ENCODE measurements at regions not wholly inside any gene's neighbourhood (a gene's known extent, or its start where the extent isn't known, plus 50 kb on each side); places are given as distances from the start of the nearest gene placed in this dataset.

GRCh38 chr2:19207452-19207851, 151.0 kb downstream of the OSR1 start:
- ChIA-PET CTCF (no interaction called here), POLR2A (no interaction called here)
- no peak for DNase-seq
- no peaks in the 10 kb centered on the region for H3K36me3 Mint-ChIP-seq (ENCODE audit: low read depth)
- H3K9me3 Mint-ChIP-seq = no peaks in the 10 kb centered on the region
- no peak overlapping the region for H3K27ac Mint-ChIP-seq
- H3K27me3 Mint-ChIP-seq = no peaks in the 10 kb centered on the region
- H3K4me1 Mint-ChIP-seq = no peaks in the 10 kb centered on the region
- no peak overlapping the region for H3K4me3 Mint-ChIP-seq

- Mint-ChIP-seq H3K27ac (no peak overlapping the region), H3K27me3 (no peaks in the 10 kb centered on the region), H3K36me3 (ENCODE audit: low read depth) (no peaks in the 10 kb centered on the region), H3K4me1 (no peaks in the 10 kb centered on the region), H3K4me3 (no peak overlapping the region), H3K9me3 (no peaks in the 10 kb centered on the region)
- DNase-seq = no peak
- CTCF ChIA-PET = no interaction called here
- POLR2A ChIA-PET = no interaction called here
Observed at GRCh38 chr2:19205983-19206533, 152.4 kb downstream of the OSR1 start.

- Mint-ChIP-seq H3K27ac (no peak overlapping the region), H3K4me1 (no peaks in the 10 kb centered on the region), H3K27me3 (no peaks in the 10 kb centered on the region), H3K36me3 (ENCODE audit: low read depth) (no peaks in the 10 kb centered on the region), H3K4me3 (no peak overlapping the region), H3K9me3 (no peaks in the 10 kb centered on the region)
- no peak for DNase-seq
- POLR2A ChIA-PET = no interaction called here
- CTCF ChIA-PET = no interaction called here
Observed at GRCh38 chr2:19203866-19204265, 154.6 kb downstream of the OSR1 start.

DNA sequence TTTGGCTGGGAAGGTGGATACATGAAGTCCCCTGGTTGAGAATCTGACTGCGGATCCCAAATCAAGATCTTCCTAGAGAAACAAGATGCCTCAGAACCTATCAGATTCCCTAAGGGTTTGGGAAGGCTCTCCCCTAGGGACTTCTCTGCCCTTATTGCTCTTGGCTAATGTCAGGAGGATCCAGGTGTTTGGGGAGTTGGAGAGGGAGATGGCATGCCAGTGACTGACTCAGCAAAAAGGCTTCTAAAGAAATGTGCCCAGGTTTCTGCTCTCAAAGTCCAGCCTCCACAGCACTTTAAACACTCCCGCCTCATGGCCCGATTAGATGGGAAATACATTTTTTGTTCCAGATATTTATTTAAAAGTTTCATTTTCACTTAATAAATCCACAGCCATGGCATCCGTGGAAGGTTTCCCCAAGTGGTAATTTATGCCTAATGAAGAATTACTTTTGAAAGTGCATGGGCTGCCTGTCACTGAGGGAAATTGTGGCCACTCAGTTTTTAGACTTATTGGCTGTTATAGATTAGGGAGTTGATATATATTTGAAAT, 156.4 kb downstream of the OSR1 start:
- Mint-ChIP-seq H3K27me3 (no peaks in the 10 kb centered on the region), H3K9me3 (no peaks in the 10 kb centered on the region), H3K4me3 (no peak overlapping the region), H3K36me3 (ENCODE audit: low read depth) (no peaks in the 10 kb centered on the region), H3K4me1 (no peaks in the 10 kb centered on the region), H3K27ac (no peak overlapping the region)
- DNase-seq = no peak
- ChIA-PET CTCF (no interaction called here), POLR2A (no interaction called here)

DNA sequence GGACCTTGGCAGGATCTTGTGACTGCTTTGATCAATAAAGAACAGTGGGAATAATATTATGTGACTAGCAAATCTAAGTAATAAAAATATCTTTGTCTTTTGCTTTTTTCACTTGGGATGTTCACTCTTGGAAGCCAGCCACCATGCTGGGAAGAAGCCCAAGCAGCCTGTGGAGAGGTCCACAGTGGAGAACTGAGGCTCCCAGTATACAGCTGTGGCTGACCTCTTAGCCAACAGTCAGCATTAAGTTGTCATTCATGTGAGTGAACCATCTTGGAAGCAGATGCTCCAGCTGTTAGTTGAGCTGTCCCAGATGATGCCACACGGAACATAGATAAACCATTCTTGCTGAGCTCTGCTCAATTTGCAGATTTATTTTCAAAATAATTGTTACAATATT, 160.0 kb downstream of the OSR1 start:
- DNase-seq = no peak

GRCh38 chr2:19195661-19196060, 162.8 kb downstream of the OSR1 start:
- CTCF ChIA-PET = no interaction called here

More for the DNA sequence above, 160.0 kb downstream of the OSR1 start:
- H3K27me3 Mint-ChIP-seq = no peaks in the 10 kb centered on the region
- ChIA-PET CTCF (no interaction called here), POLR2A (no interaction called here)
- no peak overlapping the region for H3K27ac Mint-ChIP-seq
- no peak overlapping the region for H3K4me3 Mint-ChIP-seq
- no peaks in the 10 kb centered on the region for H3K4me1 Mint-ChIP-seq
- H3K9me3 Mint-ChIP-seq = no peaks in the 10 kb centered on the region
- H3K36me3 Mint-ChIP-seq (ENCODE audit: low read depth) = no peaks in the 10 kb centered on the region

DNA sequence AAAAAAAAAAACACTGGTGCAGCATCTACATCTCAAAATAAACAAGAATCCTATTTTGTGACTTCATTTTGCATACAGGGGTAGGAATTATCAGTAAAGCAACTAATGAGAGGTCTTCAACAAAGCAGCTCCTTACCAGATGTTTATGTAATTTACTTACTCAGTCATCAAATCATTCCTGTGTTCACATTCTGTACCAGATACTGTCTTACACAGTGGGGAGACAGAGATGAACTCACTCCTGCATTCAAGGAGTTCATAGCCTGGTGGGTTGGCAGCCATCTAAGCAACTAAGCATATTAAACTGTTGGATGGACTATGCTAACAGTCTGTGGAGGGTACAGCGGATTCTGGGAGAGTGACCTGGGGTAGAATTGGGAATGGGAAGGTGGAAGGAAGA, 169.0 kb downstream of the OSR1 start:
- Mint-ChIP-seq H3K36me3 (ENCODE audit: low read depth) (no peaks in the 10 kb centered on the region), H3K4me3 (no peak overlapping the region), H3K9me3 (peaks cover 2% of the 10 kb centered on the region), H3K27me3 (no peaks in the 10 kb centered on the region), H3K4me1 (no peaks in the 10 kb centered on the region), H3K27ac (no peak overlapping the region)
- DNase-seq = no peak
- CTCF ChIA-PET = interaction anchor here (0.7 kb wide), 1 partner anchor 1634 kb away, joined by 3 read pairs; no protein-coding TSS in a partner anchor
- POLR2A ChIA-PET = no interaction called here

More at GRCh38 chr2:19195661-19196060, 162.8 kb downstream of the OSR1 start:
- Mint-ChIP-seq H3K27me3 (no peaks in the 10 kb centered on the region), H3K36me3 (ENCODE audit: low read depth) (no peaks in the 10 kb centered on the region), H3K9me3 (no peaks in the 10 kb centered on the region), H3K27ac (no peak overlapping the region), H3K4me1 (no peaks in the 10 kb centered on the region), H3K4me3 (no peak overlapping the region)
- no peak for DNase-seq
- POLR2A ChIA-PET = no interaction called here

DNA sequence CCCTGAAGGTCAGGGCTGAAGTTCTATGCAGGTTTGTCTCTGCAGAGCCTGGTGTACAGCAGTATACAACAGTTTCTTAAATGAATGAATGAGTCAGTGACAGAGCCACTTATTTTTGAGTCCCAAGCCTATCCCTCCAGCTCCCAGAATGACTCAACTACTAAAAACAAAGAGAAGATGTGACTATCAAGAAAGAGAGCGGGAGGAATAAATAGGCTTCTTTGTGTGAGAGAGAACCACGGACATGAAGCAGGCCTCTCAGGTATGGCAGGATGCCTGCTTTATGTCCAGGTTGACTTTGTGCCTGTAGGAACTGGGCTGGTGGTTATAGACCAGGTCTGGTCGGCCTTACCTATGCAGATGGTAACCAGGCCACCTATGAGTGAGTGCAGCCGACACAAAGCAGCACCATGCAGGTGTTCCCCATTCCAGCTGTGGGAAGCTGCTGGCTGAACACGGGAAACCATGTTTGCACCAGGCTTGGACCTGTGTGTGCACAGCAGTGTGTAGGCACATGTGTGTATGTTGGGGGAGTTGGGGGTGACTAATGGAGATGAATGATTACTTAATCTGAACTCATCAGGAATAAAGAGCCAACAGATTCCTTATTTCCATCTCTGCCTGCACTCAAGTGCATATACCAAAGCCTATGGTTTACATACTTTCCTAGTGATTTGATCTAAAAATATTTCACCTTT, 171.0 kb downstream of the OSR1 start:
- H3K27me3 Mint-ChIP-seq = no peaks in the 10 kb centered on the region
- no peaks in the 10 kb centered on the region for H3K4me1 Mint-ChIP-seq
- no peak overlapping the region for H3K27ac Mint-ChIP-seq
- peaks cover 2% of the 10 kb centered on the region for H3K9me3 Mint-ChIP-seq
- DNase-seq = no peak
- H3K4me3 Mint-ChIP-seq = no peak overlapping the region
- no peaks in the 10 kb centered on the region for H3K36me3 Mint-ChIP-seq (ENCODE audit: low read depth)
- POLR2A ChIA-PET = no interaction called here
- CTCF ChIA-PET = no interaction called here

DNA sequence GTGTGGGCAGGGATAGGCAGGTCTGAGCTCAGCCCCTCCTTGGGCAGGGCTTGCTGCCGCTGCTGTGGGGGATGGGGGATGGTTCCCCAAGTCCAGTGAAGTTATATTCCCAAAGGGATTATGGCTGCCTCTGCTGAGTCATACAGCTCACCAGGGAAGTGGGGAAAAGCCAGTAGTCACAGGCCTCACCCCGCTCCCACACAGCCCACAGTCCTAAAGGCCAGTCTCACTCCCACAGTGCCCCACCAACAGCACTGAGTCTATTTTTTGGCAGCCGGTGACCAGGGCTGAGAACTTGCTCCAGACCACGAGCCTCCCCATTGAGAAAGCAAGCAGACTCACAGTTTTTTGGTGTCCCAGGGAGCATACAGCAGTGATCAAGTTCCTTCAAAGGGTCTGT, 173.3 kb downstream of the OSR1 start:
- ChIA-PET POLR2A (no interaction called here), CTCF (no interaction called here)
- H3K4me3 Mint-ChIP-seq = no peak overlapping the region
- DNase-seq = no peak
- H3K27me3 Mint-ChIP-seq = no peaks in the 10 kb centered on the region
- no peaks in the 10 kb centered on the region for H3K36me3 Mint-ChIP-seq (ENCODE audit: low read depth)
- H3K27ac Mint-ChIP-seq = no peak overlapping the region
- H3K4me1 Mint-ChIP-seq = no peaks in the 10 kb centered on the region
- peaks cover 5% of the 10 kb centered on the region for H3K9me3 Mint-ChIP-seq

DNA sequence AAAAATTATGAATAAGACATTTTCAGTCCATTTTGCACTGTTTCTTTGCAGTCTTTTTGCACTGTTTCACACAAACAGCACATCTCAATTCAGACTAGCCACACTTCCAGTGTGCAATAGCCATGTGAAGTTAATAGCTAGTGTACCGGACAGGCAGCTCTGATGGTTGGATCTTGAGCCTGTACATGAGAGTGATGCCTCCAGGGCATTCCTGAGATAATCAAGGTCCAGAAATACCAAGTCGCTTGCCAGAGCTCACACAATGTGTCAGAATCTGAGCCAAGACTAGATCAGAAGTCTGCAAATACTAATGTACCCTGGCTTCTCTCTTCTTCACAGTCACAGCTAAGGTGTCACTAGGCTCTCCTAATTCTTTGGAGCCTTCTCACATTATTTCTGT, 180.2 kb downstream of the OSR1 start:
- H3K4me3 Mint-ChIP-seq = no peak overlapping the region
- POLR2A ChIA-PET = no interaction called here
- no peaks in the 10 kb centered on the region for H3K27me3 Mint-ChIP-seq
- CTCF ChIA-PET = no interaction called here
- H3K36me3 Mint-ChIP-seq (ENCODE audit: low read depth) = no peaks in the 10 kb centered on the region
- H3K27ac Mint-ChIP-seq = no peak overlapping the region
- H3K4me1 Mint-ChIP-seq = no peaks in the 10 kb centered on the region
- DNase-seq = no peak
- H3K9me3 Mint-ChIP-seq = peaks cover 3% of the 10 kb centered on the region

- no peaks in the 10 kb centered on the region for H3K27me3 Mint-ChIP-seq
- DNase-seq = no peak
- POLR2A ChIA-PET = no interaction called here
- CTCF ChIA-PET = no interaction called here
- no peaks in the 10 kb centered on the region for H3K36me3 Mint-ChIP-seq (ENCODE audit: low read depth)
- H3K27ac Mint-ChIP-seq = no peak overlapping the region
- no peak overlapping the region for H3K4me3 Mint-ChIP-seq
- H3K4me1 Mint-ChIP-seq = no peaks in the 10 kb centered on the region
- peaks cover 3% of the 10 kb centered on the region for H3K9me3 Mint-ChIP-seq
Observed at GRCh38 chr2:19176977-19177376, 181.4 kb downstream of the OSR1 start.

DNA sequence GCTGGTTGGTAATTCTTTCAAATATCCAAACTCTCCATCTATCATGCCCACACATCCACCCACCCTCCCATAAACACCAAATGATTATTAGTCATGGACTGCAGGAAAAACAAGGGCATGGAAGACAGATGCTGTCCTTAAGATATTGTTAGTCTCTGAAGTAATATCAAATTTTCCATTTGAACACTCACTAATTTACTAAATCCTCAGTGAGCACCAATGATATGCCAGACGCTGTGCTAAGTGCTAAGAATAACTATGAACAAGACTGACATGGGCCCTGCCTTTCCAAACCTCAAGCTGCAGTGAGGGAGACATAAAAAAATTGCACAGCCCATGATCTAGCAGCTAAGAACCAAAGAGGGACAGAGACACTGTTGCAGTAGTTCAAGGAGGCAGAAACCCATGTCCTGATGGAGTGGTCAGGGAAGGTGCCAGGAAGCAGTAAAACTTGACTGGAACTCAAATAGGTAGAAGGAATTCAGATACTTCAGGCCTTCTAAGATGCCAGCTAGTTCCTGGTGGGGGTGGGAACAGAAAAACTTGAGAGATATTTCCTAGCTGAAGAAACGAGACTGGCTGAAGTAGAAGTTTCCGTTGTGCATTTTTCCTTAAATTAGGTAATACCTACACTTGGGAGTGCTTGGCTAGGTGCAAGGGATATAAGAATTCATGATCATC, 182.1 kb downstream of the OSR1 start:
- POLR2A ChIA-PET = no interaction called here

DNA sequence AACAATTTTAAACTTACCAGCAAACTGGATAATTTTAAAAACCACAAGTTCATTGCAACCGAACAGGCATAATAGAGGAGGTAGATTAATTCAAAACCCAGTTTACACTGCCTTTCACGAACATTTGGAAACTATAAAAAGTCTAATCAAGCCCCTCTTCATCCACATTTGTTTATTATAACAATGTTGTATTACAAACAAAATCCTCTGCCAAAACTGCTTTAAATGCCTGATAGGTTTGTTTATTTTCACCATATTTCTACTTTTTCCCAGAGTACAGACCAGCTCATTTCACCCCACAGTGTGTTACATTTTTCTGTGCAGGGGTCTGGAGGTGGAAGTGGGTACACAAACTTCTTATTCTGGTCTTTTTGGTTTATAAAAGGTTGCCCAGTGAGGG, 184.2 kb downstream of the OSR1 start:
- H3K4me3 Mint-ChIP-seq = no peak overlapping the region
- ChIA-PET POLR2A (no interaction called here), CTCF (no interaction called here)
- H3K4me1 Mint-ChIP-seq = no peaks in the 10 kb centered on the region
- DNase-seq = no peak
- no peaks in the 10 kb centered on the region for H3K27me3 Mint-ChIP-seq
- no peaks in the 10 kb centered on the region for H3K36me3 Mint-ChIP-seq (ENCODE audit: low read depth)
- no peaks in the 10 kb centered on the region for H3K9me3 Mint-ChIP-seq
- H3K27ac Mint-ChIP-seq = no peak overlapping the region

More for the DNA sequence above, 182.1 kb downstream of the OSR1 start:
- Mint-ChIP-seq H3K9me3 (peaks cover 3% of the 10 kb centered on the region), H3K36me3 (ENCODE audit: low read depth) (no peaks in the 10 kb centered on the region), H3K4me1 (no peaks in the 10 kb centered on the region), H3K4me3 (no peak overlapping the region), H3K27me3 (no peaks in the 10 kb centered on the region), H3K27ac (no peak overlapping the region)
- CTCF ChIA-PET = interaction anchor here (0.6 to 0.9 kb wide), 2 partner anchors 10 to 110 kb away, joined by 3 read pairs; no protein-coding TSS in a partner anchor
- no peak for DNase-seq

- H3K27me3 Mint-ChIP-seq = no peaks in the 10 kb centered on the region
- ChIA-PET CTCF (no interaction called here), POLR2A (no interaction called here)
- no peak for DNase-seq
- H3K9me3 Mint-ChIP-seq = no peaks in the 10 kb centered on the region
- H3K36me3 Mint-ChIP-seq (ENCODE audit: low read depth) = no peaks in the 10 kb centered on the region
- no peak overlapping the region for H3K4me3 Mint-ChIP-seq
- H3K4me1 Mint-ChIP-seq = no peaks in the 10 kb centered on the region
- H3K27ac Mint-ChIP-seq = no peak overlapping the region
Observed at GRCh38 chr2:19171409-19171808, 187.0 kb downstream of the OSR1 start.

Measured in activated CD4-positive, alpha-beta memory T cell treated with anti-CD3 and anti-CD28 coated beads, Interleukin-2, amount 10 ng/mL, durations not matched to agents 7 days and 5 days (primary cell).